ENCODE measurements at regions not wholly inside any gene's neighbourhood (a gene's known extent, or its start where the extent isn't known, plus 50 kb on each side); places are given as distances from the start of the nearest gene placed in this dataset.
"Not testable (repeated sequence)": the region's sequence is repeated elsewhere in the genome, so short reads cannot be mapped to it uniquely, and the experiment has no call there.

GRCh38 chr1:5150191-5150590, 495.8 kb downstream of the AJAP1 start:
- DNase-seq (ENCODE audit: low read depth in 3 of 3): no peak

GRCh38 chr1:5147806-5148205, 493.4 kb downstream of the AJAP1 start:
- no peak for DNase-seq (ENCODE audit: low read depth in 3 of 3)

GRCh38 chr1:5142389-5142788, 488.0 kb downstream of the AJAP1 start:
- DNase-seq (ENCODE audit: low read depth in 3 of 3): no peak

- DNase-seq (ENCODE audit: low read depth in 3 of 3): no peak
Observed at GRCh38 chr1:5141750-5142149, 487.3 kb downstream of the AJAP1 start.

- DNase-seq (ENCODE audit: low read depth in 3 of 3): no peak
Observed at GRCh38 chr1:5140962-5141361, 486.6 kb downstream of the AJAP1 start.

- DNase-seq (ENCODE audit: low read depth in 3 of 3): no peak
Observed at GRCh38 chr1:5140136-5140535, 485.7 kb downstream of the AJAP1 start.

GRCh38 chr1:5129746-5130355, 475.4 kb downstream of the AJAP1 start:
- no peak for DNase-seq (ENCODE audit: low read depth in 3 of 3)

- no peak for DNase-seq (ENCODE audit: low read depth in 3 of 3)
Observed at GRCh38 chr1:5125208-5125607, 470.8 kb downstream of the AJAP1 start.

GRCh38 chr1:5120559-5120958, 466.1 kb downstream of the AJAP1 start:
- no peak for DNase-seq (ENCODE audit: low read depth in 3 of 3)

GRCh38 chr1:5119366-5120234, 465.2 kb downstream of the AJAP1 start:
- no peak for DNase-seq (ENCODE audit: low read depth in 3 of 3)

- DNase-seq (ENCODE audit: low read depth in 3 of 3): not testable (repeated sequence)
Observed at GRCh38 chr1:5118771-5119170, 464.4 kb downstream of the AJAP1 start.

GRCh38 chr1:5118292-5118691, 463.9 kb downstream of the AJAP1 start:
- not testable (repeated sequence) for DNase-seq (ENCODE audit: low read depth in 3 of 3)

GRCh38 chr1:5111581-5111980, 457.2 kb downstream of the AJAP1 start:
- DNase-seq (ENCODE audit: low read depth in 3 of 3): no peak

GRCh38 chr1:5110508-5110907, 456.1 kb downstream of the AJAP1 start:
- DNase-seq (ENCODE audit: low read depth in 3 of 3): no peak

GRCh38 chr1:5109633-5110032, 455.2 kb downstream of the AJAP1 start:
- no peak for DNase-seq (ENCODE audit: low read depth in 3 of 3)

GRCh38 chr1:5108740-5109139, 454.3 kb downstream of the AJAP1 start:
- no peak for DNase-seq (ENCODE audit: low read depth in 3 of 3)

GRCh38 chr1:5105744-5106143, 451.3 kb downstream of the AJAP1 start:
- DNase-seq (ENCODE audit: low read depth in 3 of 3): no peak

- DNase-seq (ENCODE audit: low read depth in 3 of 3): no peak
Observed at GRCh38 chr1:5099558-5099957, 445.1 kb downstream of the AJAP1 start.

GRCh38 chr1:5098981-5099385, 444.6 kb downstream of the AJAP1 start:
- DNase-seq (ENCODE audit: low read depth in 3 of 3): no peak

- no peak for DNase-seq (ENCODE audit: low read depth in 3 of 3)
Observed at GRCh38 chr1:5093042-5093441, 438.6 kb downstream of the AJAP1 start.

- DNase-seq (ENCODE audit: low read depth in 3 of 3): no peak
Observed at GRCh38 chr1:5084676-5085075, 430.3 kb downstream of the AJAP1 start.

- DNase-seq (ENCODE audit: low read depth in 3 of 3): no peak
Observed at GRCh38 chr1:5067246-5067645, 412.8 kb downstream of the AJAP1 start.

- DNase-seq (ENCODE audit: low read depth in 3 of 3): no peak
Observed at GRCh38 chr1:5053744-5054143, 399.3 kb downstream of the AJAP1 start.

All from stimulated activated CD4-positive, alpha-beta T cell treated with anti-CD3 and anti-CD28 coated beads, TNF-alpha, amount 100 ng/mL, for 24 hours (primary cell).